HEK293 (cell line): ENCODE measurements at regions not wholly inside any gene's neighbourhood (a gene's known extent, or its start where the extent isn't known, plus 50 kb on each side); places are given as distances from the start of the nearest gene placed in this dataset.

Experiments
- CTCF ChIA-PET: fragments of 350-600 bp; formaldehyde crosslinking; extraction: SDS; loops from one replicate; lab custom pipeline; 2021; ENCODE audit warnings: antibody characterized with exemption; lab: Yijun Ruan, JAX
- POLR2A ChIA-PET: fragments of 300-600 bp; formaldehyde crosslinking; extraction: SDS; loops from one replicate; lab custom pipeline; 2020; ENCODE audit warnings: antibody characterized with exemption, inconsistent platforms; lab: Yijun Ruan, JAX
- H3K27ac ChIP-seq: fragments of 200-500 bp; sonication (Bioruptor generic); 2 replicates; pipeline ENCODE4 v1.5.1; 2014; ENCODE audit warnings: low read depth, low read length, control low read depth, inconsistent platforms; ENCODE audit errors: extremely low read depth
- H3K36me3 ChIP-seq, 2 experiments: fragments of 200-500 bp in 1 of 2; sonication (Bioruptor generic) in 1 of 2; 1 replicate in 1 of 2; 2 replicates in 1 of 2; pipeline ENCODE4 v1.5.1; 2014 to 2017; ENCODE audit warnings: inconsistent platforms in 2 of 2, low read length in 2 of 2; ENCODE audit not compliant: control insufficient read depth in 2 of 2, insufficient read depth in 1 of 2
- H3K4me1 ChIP-seq: fragments of 200-500 bp; sonication (Bioruptor generic); 2 replicates; pipeline ENCODE4 v1.5.1; 2014; ENCODE audit warnings: mild to moderate bottlenecking, low read length, inconsistent platforms; ENCODE audit not compliant: control insufficient read depth, insufficient read depth
- H3K4me3 ChIP-seq: 2 replicates; pipeline ENCODE4 v1.5.1; 2011; ENCODE audit warnings: low read depth, mild to moderate bottlenecking, control low read depth, low read length, moderate library complexity
- H3K9me3 ChIP-seq: fragments of 200-500 bp; sonication (Bioruptor generic); 2 replicates; pipeline ENCODE4 v1.5.1; 2014; ENCODE audit warnings: low read depth, low read length, inconsistent platforms; ENCODE audit not compliant: control insufficient read depth, insufficient read depth
- MEIS1 ChIP-seq: sonication (generic); formaldehyde crosslinking; IDR thresholded peaks from 2 replicates; pipeline ENCODE4 v1.8.1; 2022; ENCODE audit warnings: missing genetic modification reagents, mild to moderate bottlenecking, borderline replicate concordance
- SP3 ChIP-seq: fragments of 450-650 bp; formaldehyde crosslinking; IDR thresholded peaks from 2 replicates; pipeline ENCODE4 v1.5.1; 2016; ENCODE audit warnings: missing biosample characterization, missing genetic modification characterization
- ZBTB1 ChIP-seq: fragments of 450-650 bp; formaldehyde crosslinking; IDR thresholded peaks from 2 replicates; pipeline ENCODE4 v1.5.1; 2016; ENCODE audit warnings: missing biosample characterization, missing genetic modification characterization
- ZFP3 ChIP-seq: fragments of 450-650 bp; formaldehyde crosslinking; IDR thresholded peaks from 2 replicates; pipeline ENCODE4 v1.5.1; 2016; ENCODE audit warnings: low read depth, missing biosample characterization, missing genetic modification characterization
- ZFP37 ChIP-seq: fragments of 450-650 bp; formaldehyde crosslinking; IDR thresholded peaks from 2 replicates; pipeline ENCODE4 v1.5.1; 2016; ENCODE audit warnings: missing biosample characterization, missing genetic modification characterization
- ZNF138 ChIP-seq: fragments of 450-650 bp; formaldehyde crosslinking; IDR thresholded peaks from 2 replicates; pipeline ENCODE4 v1.5.1; 2016; ENCODE audit warnings: missing biosample characterization, missing genetic modification characterization, borderline replicate concordance
- ZNF350 ChIP-seq: fragments of 450-650 bp; formaldehyde crosslinking; IDR thresholded peaks from 2 replicates; pipeline ENCODE4 v1.5.0; 2017; ENCODE audit warnings: missing biosample characterization, mild to moderate bottlenecking, missing genetic modification characterization
- ZNF544 ChIP-seq: fragments of 450-650 bp; formaldehyde crosslinking; IDR thresholded peaks from 2 replicates; pipeline ENCODE4 v1.5.0; 2017; ENCODE audit warnings: missing biosample characterization, missing genetic modification characterization
- ZNF600 ChIP-seq: fragments of 450-650 bp; formaldehyde crosslinking; IDR thresholded peaks from 2 replicates; pipeline ENCODE4 v1.5.1; 2016; ENCODE audit warnings: missing biosample characterization, missing genetic modification characterization
- ZNF658 ChIP-seq: fragments of 450-650 bp; formaldehyde crosslinking; IDR thresholded peaks from 2 replicates; pipeline ENCODE4; 2016; ENCODE audit warnings: missing biosample characterization, missing genetic modification characterization
- ZNF701 ChIP-seq: fragments of 450-650 bp; formaldehyde crosslinking; IDR thresholded peaks from 2 replicates; pipeline ENCODE4 v1.5.1; 2016; ENCODE audit warnings: missing biosample characterization, missing genetic modification characterization
- ZNF792 ChIP-seq: fragments of 450-650 bp; formaldehyde crosslinking; IDR thresholded peaks from 2 replicates; pipeline ENCODE4 v1.5.1; 2016; ENCODE audit warnings: missing biosample characterization, missing genetic modification characterization
- TF ChIP-seq, protein P1 (sequence below): fragments of 450-650 bp; formaldehyde crosslinking; conservative IDR thresholded peaks from 2 replicates; pipeline ENCODE4 v1.5.1; 2016; ENCODE audit warnings: low read depth, missing biosample characterization, missing genetic modification characterization
- TF ChIP-seq, protein P2 (sequence below): fragments of 450-650 bp; formaldehyde crosslinking; IDR thresholded peaks from 2 replicates; pipeline ENCODE4 v1.5.1; 2016; ENCODE audit warnings: missing biosample characterization, missing genetic modification characterization
- TF ChIP-seq, protein P3 (sequence below): fragments of 450-650 bp; formaldehyde crosslinking; IDR thresholded peaks from 2 replicates; pipeline ENCODE4 v1.5.1; 2016; ENCODE audit warnings: missing biosample characterization, missing genetic modification characterization
- TF ChIP-seq, protein P4 (sequence below): fragments of 450-650 bp; formaldehyde crosslinking; IDR thresholded peaks from 2 replicates; pipeline ENCODE4 v1.5.1; 2017; ENCODE audit warnings: missing biosample characterization, mild to moderate bottlenecking, missing genetic modification characterization, moderate library complexity

DNA sequence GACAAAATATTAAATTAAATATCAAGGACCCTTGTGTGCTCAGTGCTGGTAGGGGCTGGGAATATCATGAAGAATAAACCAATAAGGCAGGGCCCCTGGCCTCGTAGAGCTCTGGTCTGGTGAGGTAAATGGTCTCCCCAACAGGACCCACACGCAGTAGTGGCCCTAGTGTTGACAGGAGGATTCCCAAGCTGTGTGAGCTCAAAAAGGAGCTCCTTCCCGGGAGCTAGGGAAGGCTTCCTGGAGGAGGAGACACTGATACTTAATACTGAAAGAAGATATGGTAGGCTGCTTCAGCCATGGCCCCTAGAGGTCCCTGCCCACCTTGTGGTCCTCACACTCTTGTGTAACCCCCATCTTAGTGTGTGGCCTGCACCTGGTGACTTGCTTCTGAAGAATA lies 209.1 kb downstream of the NFATC2 start:
- ChIA-PET POLR2A (no interaction called here), CTCF (interaction anchor here (0.7 to 2.0 kb wide), 5 partner anchors 11 to 1175 kb away, joined by 3 to 8 read pairs (median 4); no protein-coding TSS in a partner anchor)
- Histone ChIP-seq H3K36me3 (no peaks in the 10 kb centered on the region), H3K4me1 (no peaks in the 10 kb centered on the region), H3K9me3 (no peaks in the 10 kb centered on the region), H3K4me3 (no peak overlapping the region), H3K27ac (no peak overlapping the region)
- TF ChIP-seq, protein P1, sequence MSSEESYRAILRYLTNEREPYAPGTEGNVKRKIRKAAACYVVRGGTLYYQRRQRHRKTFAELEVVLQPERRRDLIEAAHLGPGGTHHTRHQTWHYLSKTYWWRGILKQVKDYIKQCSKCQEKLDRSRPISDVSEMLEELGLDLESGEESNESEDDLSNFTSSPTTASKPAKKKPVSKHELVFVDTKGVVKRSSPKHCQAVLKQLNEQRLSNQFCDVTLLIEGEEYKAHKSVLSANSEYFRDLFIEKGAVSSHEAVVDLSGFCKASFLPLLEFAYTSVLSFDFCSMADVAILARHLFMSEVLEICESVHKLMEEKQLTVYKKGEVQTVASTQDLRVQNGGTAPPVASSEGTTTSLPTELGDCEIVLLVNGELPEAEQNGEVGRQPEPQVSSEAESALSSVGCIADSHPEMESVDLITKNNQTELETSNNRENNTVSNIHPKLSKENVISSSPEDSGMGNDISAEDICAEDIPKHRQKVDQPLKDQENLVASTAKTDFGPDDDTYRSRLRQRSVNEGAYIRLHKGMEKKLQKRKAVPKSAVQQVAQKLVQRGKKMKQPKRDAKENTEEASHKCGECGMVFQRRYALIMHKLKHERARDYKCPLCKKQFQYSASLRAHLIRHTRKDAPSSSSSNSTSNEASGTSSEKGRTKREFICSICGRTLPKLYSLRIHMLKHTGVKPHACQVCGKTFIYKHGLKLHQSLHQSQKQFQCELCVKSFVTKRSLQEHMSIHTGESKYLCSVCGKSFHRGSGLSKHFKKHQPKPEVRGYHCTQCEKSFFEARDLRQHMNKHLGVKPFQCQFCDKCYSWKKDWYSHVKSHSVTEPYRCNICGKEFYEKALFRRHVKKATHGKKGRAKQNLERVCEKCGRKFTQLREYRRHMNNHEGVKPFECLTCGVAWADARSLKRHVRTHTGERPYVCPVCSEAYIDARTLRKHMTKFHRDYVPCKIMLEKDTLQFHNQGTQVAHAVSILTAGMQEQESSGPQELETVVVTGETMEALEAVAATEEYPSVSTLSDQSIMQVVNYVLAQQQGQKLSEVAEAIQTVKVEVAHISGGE = no peak
- TF ChIP-seq ZNF138 (tag by site-specific recombination) (no peak), ZBTB1 (tag by site-specific recombination) (no peak), SP3 (tag by site-specific recombination) (no peak), ZNF350 (tag by site-specific recombination) (no peak), MEIS1 (CRISPR knock-in tag) (no peak), ZNF658 (tag by site-specific recombination) (no peak)

DNA sequence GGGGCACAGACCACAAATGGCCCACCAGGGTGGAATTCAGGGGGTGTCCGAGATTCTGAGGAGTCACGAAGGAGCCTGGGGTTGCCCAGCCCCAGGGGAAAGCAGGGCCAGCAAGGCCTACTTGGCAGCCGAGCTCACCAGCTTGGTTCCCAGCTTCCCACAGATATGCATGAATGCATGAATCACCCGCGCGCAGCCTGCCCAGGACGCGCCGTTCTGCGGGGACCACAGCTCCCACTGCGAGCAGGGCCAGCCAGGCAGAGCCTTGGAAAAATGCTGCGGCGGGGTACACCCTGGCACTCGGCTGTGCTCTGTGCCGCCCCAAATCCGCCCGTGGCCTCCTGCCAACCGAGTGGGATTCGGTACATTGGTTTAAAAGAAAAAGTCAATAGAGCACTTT lies 211.0 kb downstream of the NFATC2 start:
- Histone ChIP-seq H3K4me1 (no peaks in the 10 kb centered on the region), H3K9me3 (no peaks in the 10 kb centered on the region), H3K4me3 (no peak overlapping the region), H3K36me3 (no peaks in the 10 kb centered on the region), H3K27ac (no peak overlapping the region)
- ChIA-PET POLR2A (no interaction called here), CTCF (interaction anchor here (1.2 to 1.6 kb wide), 2 partner anchors 13 to 350 kb away, joined by 4 to 5 read pairs; no protein-coding TSS in a partner anchor)
- TF ChIP-seq, protein P2, sequence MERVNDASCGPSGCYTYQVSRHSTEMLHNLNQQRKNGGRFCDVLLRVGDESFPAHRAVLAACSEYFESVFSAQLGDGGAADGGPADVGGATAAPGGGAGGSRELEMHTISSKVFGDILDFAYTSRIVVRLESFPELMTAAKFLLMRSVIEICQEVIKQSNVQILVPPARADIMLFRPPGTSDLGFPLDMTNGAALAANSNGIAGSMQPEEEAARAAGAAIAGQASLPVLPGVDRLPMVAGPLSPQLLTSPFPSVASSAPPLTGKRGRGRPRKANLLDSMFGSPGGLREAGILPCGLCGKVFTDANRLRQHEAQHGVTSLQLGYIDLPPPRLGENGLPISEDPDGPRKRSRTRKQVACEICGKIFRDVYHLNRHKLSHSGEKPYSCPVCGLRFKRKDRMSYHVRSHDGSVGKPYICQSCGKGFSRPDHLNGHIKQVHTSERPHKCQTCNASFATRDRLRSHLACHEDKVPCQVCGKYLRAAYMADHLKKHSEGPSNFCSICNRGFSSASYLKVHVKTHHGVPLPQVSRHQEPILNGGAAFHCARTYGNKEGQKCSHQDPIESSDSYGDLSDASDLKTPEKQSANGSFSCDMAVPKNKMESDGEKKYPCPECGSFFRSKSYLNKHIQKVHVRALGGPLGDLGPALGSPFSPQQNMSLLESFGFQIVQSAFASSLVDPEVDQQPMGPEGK (tag by site-specific recombination) = no peak
- TF ChIP-seq ZNF600 (tag by site-specific recombination) (no peak), ZNF701 (tag by site-specific recombination) (no peak), ZFP3 (tag by site-specific recombination) (no peak), ZNF792 (tag by site-specific recombination) (no peak), ZFP37 (tag by site-specific recombination) (no peak), ZNF544 (tag by site-specific recombination) (no peak)
- TF ChIP-seq, protein P3, sequence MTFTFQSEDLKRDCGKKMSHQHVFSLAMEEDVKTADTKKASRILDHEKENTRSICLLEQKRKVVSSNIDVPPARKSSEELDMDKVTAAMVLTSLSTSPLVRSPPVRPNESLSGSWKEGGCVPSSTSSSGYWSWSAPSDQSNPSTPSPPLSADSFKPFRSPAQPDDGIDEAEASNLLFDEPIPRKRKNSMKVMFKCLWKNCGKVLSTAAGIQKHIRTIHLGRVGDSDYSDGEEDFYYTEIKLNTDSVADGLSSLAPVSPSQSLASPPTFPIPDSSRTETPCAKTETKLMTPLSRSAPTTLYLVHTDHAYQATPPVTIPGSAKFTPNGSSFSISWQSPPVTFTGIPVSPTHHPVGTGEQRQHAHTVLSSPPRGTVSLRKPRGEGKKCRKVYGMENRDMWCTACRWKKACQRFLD = no peak
- TF ChIP-seq, protein P4, sequence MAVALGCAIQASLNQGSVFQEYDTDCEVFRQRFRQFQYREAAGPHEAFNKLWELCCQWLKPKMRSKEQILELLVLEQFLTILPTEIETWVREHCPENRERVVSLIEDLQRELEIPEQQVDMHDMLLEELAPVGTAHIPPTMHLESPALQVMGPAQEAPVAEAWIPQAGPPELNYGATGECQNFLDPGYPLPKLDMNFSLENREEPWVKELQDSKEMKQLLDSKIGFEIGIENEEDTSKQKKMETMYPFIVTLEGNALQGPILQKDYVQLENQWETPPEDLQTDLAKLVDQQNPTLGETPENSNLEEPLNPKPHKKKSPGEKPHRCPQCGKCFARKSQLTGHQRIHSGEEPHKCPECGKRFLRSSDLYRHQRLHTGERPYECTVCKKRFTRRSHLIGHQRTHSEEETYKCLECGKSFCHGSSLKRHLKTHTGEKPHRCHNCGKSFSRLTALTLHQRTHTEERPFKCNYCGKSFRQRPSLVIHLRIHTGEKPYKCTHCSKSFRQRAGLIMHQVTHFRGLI (tag by site-specific recombination) = no peak
